Activated T-cell treated with anti-CD3 and anti-CD28 coated beads for 4 hours (primary cell): ENCODE measurements at regions not wholly inside any gene's neighbourhood (a gene's known extent, or its start where the extent isn't known, plus 50 kb on each side); places are given as distances from the start of the nearest gene placed in this dataset.
"Not testable (repeated sequence)": the region's sequence is repeated elsewhere in the genome, so short reads cannot be mapped to it uniquely, and the experiment has no call there.

ENCODE experiments used
- DNase-seq: peaks from one replicate; pipeline ENCODE4 v3.0.0-alpha.2; 2020

DNA sequence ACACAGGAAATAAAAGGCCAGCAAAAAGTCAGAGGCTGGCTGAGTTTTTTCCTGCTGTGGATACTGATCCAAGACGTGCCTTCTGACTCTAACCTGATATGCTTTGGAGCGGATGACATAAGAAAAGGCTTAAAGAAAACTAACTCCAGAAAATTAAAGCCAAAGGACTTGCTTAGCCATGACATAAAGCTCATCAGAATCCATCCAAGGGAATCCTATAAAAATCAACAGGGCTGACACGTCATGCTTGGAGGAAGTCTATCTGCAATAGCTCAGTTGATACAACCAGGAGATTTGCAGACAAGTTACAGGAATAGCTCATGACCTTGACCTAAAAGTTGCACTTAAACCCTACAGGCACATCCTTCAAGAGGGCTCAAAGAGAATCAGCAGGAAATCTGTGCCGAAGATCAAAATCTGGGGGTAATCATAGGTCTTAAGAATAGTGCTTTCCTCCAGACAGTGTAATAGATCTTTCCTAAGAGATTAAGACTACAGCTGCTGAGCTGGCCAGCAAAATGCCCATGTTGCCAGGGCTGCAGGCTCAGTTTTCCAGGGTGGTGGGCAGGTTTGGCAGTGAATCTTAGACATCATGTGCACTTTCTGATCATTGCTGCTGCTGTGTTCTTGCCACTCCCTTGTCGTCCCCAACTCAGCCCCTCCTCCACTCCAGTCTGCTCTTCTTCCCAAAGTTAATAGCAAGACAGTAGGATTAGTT lies 111.5 kb upstream of the SVIL start:
- DNase-seq = no peak

DNA sequence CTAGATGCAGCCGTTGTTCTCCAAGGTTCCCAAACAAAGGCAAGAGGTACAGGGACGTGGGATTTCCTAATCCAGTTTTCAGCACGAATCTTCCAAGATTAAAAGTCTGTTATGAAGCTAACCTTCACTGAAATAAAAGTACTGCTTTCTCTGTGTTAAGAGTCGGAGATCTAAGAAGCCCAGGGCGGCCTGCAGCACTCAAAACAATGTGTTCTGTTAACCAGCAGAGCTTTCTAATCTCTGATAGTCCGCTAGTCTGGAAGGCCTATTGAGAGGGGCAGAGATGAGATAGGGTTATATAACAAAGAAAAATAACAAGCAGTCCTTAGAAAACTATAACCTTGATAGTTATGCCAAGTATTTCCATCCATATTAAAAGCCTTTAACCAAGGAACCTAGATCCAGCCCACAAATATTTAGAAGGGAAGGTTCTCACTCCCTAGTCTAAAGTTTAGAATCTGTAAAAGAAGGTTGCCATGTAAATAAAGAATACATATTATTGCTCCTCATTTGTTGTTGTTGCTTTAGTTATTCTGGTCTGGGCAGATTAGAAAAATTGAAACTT lies 106.3 kb upstream of the SVIL start:
- DNase-seq = no peak

DNA sequence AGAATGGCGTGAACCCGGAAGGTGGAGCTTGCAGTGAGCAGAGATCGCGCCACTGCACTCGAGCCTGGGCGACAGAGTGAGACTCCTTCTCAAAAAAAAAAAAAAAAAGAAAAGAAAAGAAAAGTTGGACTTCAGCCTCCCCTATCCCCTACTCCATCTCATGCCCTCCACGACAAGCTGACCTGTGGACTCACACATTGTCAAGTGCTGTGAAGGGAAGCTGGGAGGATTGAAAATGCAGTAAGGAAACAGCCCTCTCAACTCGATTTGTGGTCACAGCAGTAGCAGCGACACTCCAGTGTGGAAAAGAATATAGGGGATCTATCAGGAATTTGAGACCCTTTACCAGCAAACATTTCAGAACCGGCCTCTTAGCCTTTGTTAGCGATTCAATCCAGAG lies 103.6 kb upstream of the SVIL start:
- no peak for DNase-seq

DNA sequence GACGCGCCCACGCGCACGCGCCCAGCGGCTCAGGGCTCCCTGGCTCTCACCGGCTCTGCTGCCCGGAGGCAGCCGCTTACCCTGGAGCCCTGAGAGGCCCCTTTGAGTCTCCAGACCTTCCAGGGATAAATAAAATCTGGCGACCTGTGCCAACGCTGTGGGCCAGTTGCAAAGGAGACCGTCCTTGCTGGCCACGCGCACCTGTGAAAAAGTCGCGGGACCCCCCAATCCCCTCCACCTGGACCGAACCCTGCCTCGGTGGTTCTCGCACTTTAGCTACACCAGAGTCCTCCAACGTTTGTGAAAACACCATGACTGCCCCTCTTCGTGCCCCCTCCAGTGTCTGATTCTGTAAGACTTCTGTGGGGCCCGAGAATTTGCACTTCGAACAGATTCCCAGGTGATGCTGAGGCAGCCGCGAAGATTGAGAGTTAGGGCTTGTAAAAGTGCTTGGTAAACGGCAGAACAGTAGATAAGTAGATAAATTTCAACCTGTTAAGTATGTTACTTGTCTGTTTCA lies 102.4 kb upstream of the SVIL start:
- no peak for DNase-seq

DNA sequence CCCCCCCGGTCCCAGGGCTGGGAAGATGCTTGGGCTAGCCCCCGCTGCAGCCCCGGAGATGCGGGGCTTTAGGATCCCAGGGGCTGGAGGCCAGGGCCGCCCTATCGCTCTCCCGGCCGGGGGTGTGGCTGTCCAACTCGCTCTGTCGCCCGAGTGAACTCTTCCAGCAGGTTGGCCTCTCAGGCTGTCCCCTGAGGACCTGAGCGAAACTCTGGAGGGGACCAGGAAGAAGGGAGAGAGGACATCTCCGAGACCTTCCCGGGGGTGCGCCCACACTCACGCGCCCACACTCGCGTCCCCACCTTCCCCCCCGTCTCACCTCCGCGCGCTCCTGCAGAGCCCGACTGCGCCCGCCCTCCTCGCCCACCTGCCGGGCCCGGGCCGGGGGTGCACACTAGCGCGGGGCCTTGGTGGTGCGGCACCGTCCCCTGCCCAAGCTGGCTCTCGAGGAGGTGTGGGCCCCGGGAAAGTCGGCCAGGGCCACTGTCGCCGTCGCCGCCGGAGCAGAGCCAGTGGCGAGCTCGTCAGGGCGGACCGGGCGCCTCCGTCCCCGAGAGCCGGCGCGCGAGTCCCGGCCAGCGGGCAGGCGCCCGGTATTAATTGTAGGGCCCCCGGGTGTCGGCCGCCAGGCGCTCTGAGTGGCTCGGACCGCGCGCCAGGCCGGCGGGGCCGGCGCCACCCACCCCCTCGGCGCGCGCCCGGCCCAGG lies 101.7 kb upstream of the SVIL start:
- DNase-seq = peak; percentile 4

DNA sequence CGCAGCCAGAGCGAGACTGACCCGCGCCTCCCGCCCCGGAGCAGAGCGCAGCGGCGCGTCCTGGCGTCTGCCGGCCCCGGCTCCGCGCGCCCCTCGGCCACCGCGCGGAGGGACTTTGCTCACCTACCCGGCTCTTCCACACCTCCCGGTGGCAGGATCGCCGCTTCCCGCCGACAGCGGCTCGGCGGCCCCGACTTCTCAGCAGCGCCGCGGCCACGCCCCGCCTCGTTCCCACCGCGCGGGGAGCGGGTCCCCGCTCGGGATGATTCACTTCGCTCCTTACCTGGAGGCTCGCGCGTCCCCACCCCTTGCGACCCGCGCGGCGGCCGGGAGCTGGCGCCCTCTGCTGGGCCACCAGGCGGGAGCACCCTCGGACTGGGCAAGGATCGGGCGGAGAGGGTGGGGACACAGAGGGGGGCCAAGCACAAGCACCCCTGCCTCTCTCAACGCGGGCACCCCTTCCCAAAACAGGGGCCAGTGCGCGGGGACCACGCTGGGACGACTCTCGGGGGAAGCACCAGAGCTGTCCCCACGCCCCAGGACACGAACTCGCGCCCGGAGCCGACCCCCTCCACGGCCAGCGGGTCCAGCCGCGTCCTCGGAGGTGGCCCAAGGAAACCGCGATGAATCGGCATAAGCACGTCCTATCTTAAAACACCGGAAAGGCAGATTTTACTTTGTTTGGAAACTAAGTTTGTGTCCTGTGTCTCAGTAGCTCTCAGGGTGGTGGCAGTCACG lies 101.0 kb upstream of the SVIL start:
- DNase-seq = peak; percentile 78

DNA sequence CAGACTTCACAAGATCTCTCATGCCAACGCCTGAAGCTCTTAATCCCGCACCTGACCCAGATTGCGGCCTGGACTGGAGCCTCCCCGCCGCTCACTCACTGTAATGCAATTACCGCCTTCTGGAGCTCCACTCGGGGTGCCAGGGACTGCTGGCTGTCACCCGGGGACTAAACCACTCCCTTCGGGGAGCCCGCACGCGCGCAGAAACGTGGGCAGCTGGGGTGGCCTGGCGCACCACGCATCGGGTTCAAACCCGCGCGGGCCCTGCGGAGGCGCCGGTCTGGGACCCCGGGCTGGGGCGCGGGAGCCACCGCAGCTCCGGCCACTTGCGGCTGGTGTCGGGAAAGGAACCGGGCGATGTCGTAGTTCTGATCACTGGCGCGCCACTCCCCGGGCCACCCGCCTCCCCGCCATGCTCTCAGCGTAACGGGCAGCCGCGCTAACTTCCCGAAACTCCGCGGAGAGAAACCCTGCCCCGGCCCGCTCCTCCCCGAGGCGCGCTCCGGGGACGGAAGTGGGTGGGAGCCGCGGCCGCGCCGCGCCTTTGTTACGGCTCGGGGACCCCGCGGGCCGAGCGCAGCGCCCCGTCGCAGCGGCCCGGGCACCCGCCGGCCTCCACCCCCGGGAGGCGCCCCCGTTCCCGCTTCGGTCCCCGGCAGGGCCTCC lies 100.3 kb upstream of the SVIL start:
- peak; percentile 31 for DNase-seq

DNA sequence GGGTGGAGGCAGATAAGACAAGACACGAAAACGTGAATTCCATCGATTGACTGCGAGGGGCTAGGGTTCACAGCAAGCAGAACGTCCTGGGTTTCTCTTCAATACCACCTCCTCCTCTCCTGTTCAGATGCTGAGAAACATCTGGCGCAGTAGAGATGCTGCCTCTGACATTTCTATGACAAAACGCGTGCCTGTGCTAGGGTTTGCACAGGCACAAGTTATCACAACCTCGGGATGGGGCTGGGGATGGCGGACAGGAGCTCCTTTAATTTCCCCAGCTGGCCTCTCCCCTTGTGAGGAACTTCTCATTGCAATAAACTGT lies 99.8 kb upstream of the SVIL start:
- DNase-seq = no peak

DNA sequence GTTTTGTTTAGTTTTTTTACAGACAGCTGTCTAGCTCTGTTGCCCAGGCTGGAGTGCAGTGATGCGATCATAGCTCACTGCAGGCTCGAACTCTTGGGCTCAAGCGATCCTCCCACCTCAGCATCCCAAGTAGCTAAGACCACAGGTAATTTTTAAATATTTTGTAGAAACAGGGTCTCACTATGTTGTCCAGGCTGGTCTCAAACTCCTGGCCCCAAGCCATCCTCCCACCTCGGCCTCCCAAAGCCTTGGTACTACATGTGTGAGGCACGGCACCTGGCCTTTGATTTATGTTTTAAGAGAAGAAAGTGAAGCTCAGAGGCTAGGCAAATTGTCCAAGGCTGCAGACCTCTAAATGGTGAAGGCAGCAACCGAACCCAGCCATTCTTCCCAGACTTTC lies 98.6 kb upstream of the SVIL start:
- no peak for DNase-seq

DNA sequence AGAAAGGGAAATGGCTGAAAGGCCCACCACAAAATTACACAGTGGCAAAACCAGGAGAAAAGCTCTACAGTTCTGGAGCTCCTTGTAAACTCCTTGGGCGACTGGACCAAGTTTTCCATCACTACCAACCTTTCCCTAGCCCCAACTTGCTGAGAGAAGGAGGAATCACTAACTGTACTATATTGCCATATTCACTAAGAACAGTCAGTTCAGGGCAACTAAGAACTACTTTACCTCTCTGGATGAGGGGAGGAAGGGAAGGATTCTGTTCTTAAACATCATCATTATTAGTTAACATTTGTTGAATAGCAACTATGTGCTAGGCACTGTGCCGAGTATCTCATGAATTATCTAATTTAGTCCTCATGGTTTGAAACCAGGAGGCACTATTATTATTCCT lies 98.1 kb upstream of the SVIL start:
- DNase-seq = no peak

DNA sequence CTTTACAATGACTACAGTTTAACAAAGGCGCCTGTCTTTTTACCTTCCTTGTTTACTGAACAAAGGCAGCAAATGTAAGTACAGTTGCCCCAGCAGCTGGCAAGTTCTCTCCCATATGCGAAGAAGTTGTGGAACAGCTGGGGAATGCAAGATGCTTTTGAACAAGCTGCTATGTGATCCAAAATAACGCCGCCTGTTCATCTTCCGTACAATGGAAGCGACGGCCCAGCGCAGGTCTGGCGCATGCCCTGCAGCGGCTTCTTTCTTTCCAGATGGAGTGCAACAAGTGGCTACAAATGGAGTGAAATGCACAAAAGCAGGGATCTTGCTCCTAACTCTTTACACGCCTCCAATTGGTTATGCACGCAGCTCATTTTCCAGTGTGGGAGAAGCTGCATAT lies 97.0 kb upstream of the SVIL start:
- DNase-seq = no peak

DNA sequence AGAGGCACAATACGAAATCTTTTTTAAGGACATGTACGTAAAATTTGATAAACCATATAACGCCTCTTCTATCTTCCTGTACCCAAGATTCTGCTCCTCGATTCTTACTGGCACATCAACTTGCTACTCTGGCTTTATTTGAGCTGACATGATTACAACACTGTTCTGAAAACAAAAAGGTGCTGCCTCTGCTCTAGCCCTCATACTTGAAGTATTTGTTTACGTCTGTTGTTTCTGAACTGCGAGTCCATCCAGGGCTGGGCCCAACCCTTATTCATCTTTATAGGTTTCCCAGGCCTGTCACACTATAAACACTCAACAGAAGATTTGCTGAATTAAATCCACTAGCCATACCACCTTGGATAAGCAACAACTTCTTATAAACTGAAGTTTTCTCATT lies 96.2 kb upstream of the SVIL start:
- DNase-seq = no peak

DNA sequence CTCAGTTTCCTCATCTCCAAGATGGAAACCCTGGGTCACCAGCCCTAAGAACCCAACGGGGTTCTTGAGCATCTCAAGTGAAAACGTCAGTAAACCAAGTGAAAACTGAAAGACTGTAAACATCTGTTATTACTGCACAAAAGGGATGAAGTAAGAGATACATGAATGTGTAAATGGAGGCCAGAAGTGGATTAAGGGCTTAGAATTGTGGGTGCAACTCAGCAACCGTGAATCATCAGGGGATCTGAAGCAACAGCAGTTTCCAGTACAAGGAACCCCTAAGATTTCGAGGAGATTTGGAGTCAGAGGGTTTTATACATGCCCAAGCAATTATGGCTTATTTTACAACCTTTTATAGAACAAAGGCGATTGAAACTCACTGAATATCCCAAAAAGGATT lies 95.7 kb upstream of the SVIL start:
- DNase-seq = no peak

DNA sequence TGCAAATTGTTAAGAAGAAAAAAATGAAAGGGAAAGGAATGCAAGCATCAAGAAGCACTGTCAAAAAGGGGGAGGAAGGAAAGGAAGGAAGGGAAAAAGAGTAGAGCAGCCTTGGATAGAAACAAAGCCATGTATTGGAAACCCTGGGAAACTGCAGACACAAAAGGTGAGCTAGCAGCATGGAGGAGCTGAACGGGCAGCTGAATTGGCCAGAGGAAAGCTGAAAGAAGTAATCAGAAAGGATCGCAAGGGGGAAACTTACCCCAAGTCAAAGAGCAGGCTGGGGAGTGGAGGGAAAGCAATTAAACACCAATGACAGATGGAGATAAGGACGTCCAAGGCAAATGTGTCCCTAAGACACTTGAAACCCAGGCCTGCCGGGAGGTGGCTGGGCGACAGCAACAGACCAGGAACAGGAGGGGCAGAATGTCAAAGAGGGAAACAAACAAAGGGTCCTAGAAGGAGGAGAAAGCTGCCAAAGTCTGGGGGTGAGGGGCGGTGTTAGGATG lies 93.8 kb upstream of the SVIL start:
- DNase-seq = no peak

DNA sequence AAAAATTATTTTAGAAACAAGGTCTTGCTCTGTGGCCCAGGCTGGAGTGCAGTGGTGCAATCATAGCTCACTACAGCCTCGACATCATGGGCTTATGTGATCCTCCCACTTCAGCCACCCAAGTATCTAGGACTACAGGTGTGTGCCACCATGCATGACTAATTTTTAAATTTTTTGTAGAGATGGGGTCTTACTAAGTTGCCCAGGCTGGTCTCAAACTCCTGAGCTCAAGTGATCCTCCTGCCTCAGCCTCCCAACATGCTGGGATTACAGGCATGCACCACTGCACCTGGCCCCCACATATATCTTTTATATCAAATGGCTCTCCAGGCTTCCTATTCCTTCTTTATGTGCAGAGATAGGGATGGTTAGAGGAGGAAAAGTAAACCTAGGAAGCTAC lies 91.2 kb upstream of the SVIL start:
- not testable (repeated sequence) for DNase-seq

DNA sequence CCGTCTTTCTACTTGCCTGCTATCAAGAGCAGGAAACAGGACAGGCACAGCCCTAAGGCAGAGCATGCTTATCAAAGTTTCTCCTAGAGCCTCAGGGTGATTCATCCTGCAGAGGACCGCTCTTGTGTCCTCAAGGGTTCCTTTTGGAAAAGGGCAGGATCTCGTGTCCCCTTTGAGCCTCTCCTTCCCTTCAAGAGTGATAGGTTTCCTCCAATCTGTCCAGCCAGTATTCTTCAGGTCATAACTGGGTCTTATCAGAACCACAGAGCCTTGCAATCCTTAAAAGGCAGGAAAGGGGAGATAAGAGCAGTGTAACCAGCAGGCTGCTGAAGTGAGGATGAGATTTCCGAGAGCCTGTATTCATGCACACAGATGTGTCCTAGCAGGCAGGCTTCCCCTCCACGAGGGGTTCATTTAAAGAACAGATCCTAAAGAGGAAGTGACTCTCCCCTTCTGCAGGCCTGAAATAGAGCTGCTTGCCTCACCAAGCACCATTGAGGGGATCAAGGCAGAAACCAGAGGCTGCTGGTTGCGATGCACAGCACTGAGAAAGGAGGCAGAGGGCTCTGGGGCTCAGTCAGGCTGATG lies 90.5 kb upstream of the SVIL start:
- DNase-seq = no peak

DNA sequence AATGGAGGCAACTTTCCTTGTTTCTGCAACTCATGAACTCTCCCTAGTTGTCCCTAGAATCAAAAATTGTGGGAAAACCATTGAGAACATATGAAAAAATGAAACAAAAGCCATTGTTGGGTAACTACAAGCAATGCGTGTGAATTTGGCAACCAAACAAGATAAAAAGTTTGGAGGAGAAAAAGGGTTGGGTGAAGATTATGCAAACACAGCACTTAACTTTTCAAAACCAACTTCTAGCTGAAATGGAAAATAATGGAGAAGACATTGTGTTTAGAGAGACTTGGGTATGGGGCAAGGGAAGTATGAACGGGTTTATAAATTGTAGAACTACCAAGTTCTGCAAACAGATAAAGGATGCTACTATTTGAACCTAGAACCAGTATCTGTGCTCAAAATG lies 89.0 kb upstream of the SVIL start:
- DNase-seq = no peak

DNA sequence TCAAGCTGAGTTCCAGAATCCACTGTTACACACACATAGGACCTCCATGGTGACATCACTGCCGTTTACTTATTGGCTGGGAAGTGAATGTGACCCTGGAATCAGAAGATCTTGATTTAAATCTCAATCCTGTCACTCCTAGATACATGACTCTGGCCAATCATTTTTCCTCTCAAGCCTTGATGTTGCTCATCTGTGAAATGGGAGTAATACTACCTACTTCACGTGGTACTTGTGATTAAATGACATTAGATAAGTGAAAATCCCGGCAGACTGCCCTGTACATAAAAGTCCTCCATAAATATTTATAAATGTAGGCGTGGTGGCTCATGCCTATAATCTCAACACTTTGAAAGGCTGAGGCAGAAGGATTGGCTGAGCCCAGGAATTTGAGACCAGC lies 88.0 kb upstream of the SVIL start:
- DNase-seq = no peak

DNA sequence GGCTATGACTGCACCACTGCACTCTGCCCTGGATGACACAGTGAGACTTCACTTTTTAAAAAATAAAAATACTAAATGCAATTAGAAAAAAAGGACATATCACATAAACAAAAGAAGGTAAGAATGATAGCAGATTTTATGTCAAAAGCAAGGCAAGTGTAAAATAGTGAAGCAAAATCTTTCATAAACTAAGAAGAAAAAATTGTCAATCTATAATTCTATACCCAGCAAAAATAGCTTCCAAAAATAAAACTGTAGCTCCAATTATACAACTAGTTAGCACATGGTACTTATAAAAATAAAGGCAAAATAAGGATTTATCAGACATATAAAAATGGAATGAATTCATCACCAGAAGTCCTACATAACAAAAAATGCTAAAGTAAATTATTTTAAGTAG lies 85.4 kb upstream of the SVIL start:
- DNase-seq = no peak

DNA sequence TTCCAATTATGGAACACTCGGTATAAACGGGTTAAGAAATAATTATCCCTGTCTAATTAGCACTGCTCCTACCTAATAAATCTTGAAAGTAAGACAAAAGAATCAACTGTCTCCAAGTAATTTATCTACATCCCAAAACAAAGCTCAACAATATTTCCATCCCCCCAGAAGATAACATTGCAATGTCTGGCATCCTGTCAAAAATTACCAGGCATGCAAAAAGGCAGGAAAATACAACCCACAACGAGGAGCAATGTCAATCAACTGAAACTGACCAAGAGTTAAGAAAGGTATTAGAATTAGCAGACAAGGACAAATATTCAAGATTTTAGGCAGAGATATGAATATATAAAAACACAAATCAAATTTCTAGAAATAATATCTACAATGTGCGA lies 84.5 kb upstream of the SVIL start:
- no peak for DNase-seq

DNA sequence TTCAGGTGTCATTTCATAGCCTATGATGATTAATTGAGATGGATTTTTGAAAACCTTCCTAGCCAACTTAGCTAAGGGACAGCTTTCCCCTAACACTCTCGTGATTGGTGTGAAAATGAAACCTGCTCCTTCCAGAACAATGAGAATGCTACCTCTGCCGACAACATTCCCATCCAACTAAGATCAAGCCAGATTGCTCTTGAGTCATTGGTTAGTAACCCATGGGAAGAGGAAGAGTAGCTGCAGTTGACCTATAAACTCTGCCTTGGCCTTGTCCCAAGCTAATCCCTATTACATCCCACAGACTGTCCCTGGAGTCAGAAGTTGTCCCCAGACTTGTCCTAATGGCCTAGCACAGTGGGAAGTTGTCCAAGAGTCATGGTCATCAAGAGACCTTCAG lies 80.5 kb upstream of the SVIL start:
- DNase-seq = no peak

DNA sequence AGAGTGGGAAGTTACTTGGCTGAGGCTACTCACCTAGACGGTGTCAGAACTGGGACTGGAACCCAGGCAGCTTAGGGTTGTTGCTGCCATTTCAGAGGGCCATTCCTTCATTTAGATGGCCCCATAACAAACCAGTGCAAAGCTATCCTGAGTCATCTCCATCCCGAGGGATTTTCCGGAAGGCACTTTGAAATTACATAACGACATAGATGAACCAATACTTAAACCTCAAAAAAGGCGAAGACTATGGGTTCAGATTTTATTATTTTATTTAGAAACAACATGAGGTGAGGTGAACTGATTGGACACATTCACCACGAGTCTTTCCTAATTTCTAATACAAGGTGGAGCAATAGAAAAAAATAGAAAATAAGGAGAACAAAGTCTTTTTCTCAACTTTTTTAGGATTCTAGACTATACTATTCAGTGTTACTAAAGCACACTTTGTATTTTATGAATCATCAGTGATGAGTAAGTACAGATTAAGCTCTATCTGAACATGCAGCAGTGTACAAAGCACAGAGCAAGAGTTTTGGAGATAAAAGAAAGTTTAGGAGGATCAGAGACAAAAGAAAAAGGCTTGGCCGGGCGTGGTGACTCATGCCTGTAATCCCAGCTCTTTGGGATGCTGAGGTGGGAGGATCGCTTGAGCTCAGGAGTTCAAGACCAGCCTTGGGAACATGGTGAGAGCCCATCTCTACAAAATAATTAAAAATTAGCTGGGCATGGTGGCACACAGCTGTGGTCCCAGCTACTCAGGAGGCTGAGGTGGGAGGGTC lies 79.5 kb upstream of the SVIL start:
- DNase-seq = no peak
